ENCODE measurements at regions not wholly inside any gene's neighbourhood (a gene's known extent, or its start where the extent isn't known, plus 50 kb on each side); places are given as distances from the start of the nearest gene placed in this dataset.

DNA sequence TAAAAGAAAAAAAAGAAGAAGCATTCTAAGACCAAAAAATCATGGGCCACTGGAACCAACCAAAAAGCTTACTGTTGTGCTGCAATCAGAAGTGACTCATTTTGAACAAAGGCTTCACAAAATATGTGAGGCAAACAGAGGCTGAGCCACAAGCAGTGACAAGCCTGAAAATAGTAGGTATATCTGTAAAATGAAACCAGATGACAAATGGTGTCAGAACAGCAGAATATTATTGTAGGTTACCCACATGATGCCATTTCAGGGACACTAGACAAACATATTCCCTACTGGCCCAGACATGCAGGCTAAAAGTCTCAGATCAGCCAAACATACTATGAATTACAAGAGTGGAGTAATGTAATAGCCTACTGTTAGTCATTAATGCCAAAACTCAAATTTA lies 1301.8 kb upstream of the DIAPH2 start:
- no peak overlapping the region for H2AFZ ChIP-seq (ENCODE audit: low read length)
- no peak overlapping the region for H2BK15ac ChIP-seq (ENCODE audit: low read length)
- no peaks in the 10 kb centered on the region for H3K36me3 ChIP-seq (ENCODE audit: control insufficient read depth in 2 of 4, insufficient read depth in 4 of 4, low read length in 3 of 4)
- FAIRE-seq (no peak), DNase-seq (ENCODE audit: low read depth in 1 of 2, low spot score in 2 of 2) (no peak)
- H3K79me1 ChIP-seq (ENCODE audit: low read depth, low read length), result no peaks in the 10 kb centered on the region
- H2AK5ac ChIP-seq (ENCODE audit: low read depth, low read length), result no peak overlapping the region
- H3K9ac ChIP-seq (replicated peaks in 1 of 4; ENCODE audit: extremely low read depth in 1 of 4, low read depth in 3 of 4, low read length in 3 of 4), result no peak overlapping the region
- H3K14ac ChIP-seq (ENCODE audit: insufficient read length), result no peak overlapping the region
- ChIA-PET CTCF (ENCODE audit: partially characterized antibody) (no interaction called here), POLR2A (ENCODE audit: partially characterized antibody) (no interaction called here)
- H4K20me1 ChIP-seq (replicated peaks in 1 of 2; ENCODE audit: control insufficient read depth in 1 of 2, insufficient read depth in 2 of 2, low read length in 2 of 2), result no peaks in the 10 kb centered on the region
- H3K79me2 ChIP-seq (ENCODE audit: control insufficient read depth in 1 of 2, insufficient read depth in 2 of 2, low read length in 2 of 2), result no peaks in the 10 kb centered on the region
- no peak overlapping the region for H4K5ac ChIP-seq (ENCODE audit: insufficient read length, low read depth, low read length)
- H3K56ac ChIP-seq (replicated peaks; ENCODE audit: insufficient read length, low read depth, low read length), result no peak overlapping the region
- H3K4ac ChIP-seq (replicated peaks; ENCODE audit: insufficient read length, low read depth, low read length), result no peak overlapping the region
- H3K4me3 ChIP-seq (ENCODE audit: extremely low read depth in 1 of 4, insufficient read depth in 2 of 4, low read depth in 3 of 4, low read length in 4 of 4), result no peak overlapping the region
- H3K27ac ChIP-seq (ENCODE audit: low read depth, low read length), result no peak overlapping the region
- no peak overlapping the region for H3K18ac ChIP-seq (ENCODE audit: extremely low read depth, low read length)
- H2BK120ac ChIP-seq (replicated peaks; ENCODE audit: low read depth, low read length), result no peak overlapping the region
- no peaks in the 10 kb centered on the region for H3K9me3 ChIP-seq (ENCODE audit: insufficient read depth in 2 of 2, low read depth in 1 of 2, low read length in 1 of 2)
- H2BK5ac ChIP-seq (ENCODE audit: low read depth, low read length), result no peak overlapping the region
- H3K23ac ChIP-seq (ENCODE audit: insufficient read length), result no peak overlapping the region
- no peak overlapping the region for H3K4me2 ChIP-seq (ENCODE audit: insufficient read depth in 1 of 2, low read depth in 2 of 2, low read length in 2 of 2)
- H2BK12ac ChIP-seq (ENCODE audit: low read depth, low read length), result no peak overlapping the region
- H4K91ac ChIP-seq (replicated peaks; ENCODE audit: insufficient read length, low read length), result no peak overlapping the region
- no peaks in the 10 kb centered on the region for H3K4me1 ChIP-seq (replicated peaks in 1 of 4; ENCODE audit: control insufficient read depth in 3 of 4, insufficient read depth in 4 of 4, low read length in 3 of 4)
- H4K8ac ChIP-seq (ENCODE audit: extremely low read depth, insufficient read depth, low read length), result no peak overlapping the region
- no peaks in the 10 kb centered on the region for H3K23me2 ChIP-seq (ENCODE audit: low read depth, low read length)
- no peak overlapping the region for H2BK20ac ChIP-seq (ENCODE audit: low read length)
- TF ChIP-seq RAD21 (IDR thresholded peaks at IDR 0.05 in 1 of 2, conservative IDR thresholded peaks at IDR 0.05 in 1 of 2; ENCODE audit: low read depth in 2 of 2, low read length in 2 of 2), result no peak
- TF ChIP-seq POLR2AphosphoS5 (IDR thresholded peaks at IDR 0.05; ENCODE audit: low read depth, low read length), result no peak
- TF ChIP-seq E2F6 (IDR thresholded peaks at IDR 0.05), result no peak
- TF ChIP-seq TAF1 (IDR thresholded peaks at IDR 0.05; ENCODE audit: low read depth, low read length), result no peak
- TF ChIP-seq JUN (IDR thresholded peaks at IDR 0.05; ENCODE audit: low read depth, low read length), result no peak
- TF ChIP-seq HDAC6 (IDR thresholded peaks at IDR 0.05; ENCODE audit: low read depth, low read length), result no peak
- no peak for TF ChIP-seq SP1 (IDR thresholded peaks at IDR 0.05; ENCODE audit: low read depth, low read length)
- no peaks in the 10 kb centered on the region for H3K27me3 ChIP-seq (replicated peaks in 1 of 4; ENCODE audit: control insufficient read depth in 3 of 4, extremely low read depth in 1 of 4, insufficient read depth in 3 of 4, low read length in 3 of 4)

Data from H1 (cell line).